ENCODE measurements at regions not wholly inside any gene's neighbourhood (a gene's known extent, or its start where the extent isn't known, plus 50 kb on each side); places are given as distances from the start of the nearest gene placed in this dataset.

GRCh38 chr13:39910833-39911232 lies 255.4 kb downstream of the COG6 start:
- Histone ChIP-seq H3K4me3 (no peak overlapping the region), H3K9ac (ENCODE audit: control insufficient read depth, insufficient read depth, low read length) (no peak overlapping the region), H3K27me3 (replicated peaks in 1 of 2; ENCODE audit: control insufficient read depth in 2 of 2, insufficient read depth in 2 of 2, low read length in 1 of 2) (no peaks in the 10 kb centered on the region), H4K20me1 (ENCODE audit: control insufficient read depth, insufficient read depth) (no peaks in the 10 kb centered on the region), H3K36me3 (ENCODE audit: control insufficient read depth in 2 of 2, insufficient read depth in 2 of 2, low read length in 1 of 2) (no peaks in the 10 kb centered on the region), H3K27ac (ENCODE audit: control insufficient read depth, insufficient read depth) (no peak overlapping the region), H3K4me1 (ENCODE audit: control insufficient read depth, insufficient read depth, low read length) (no peaks in the 10 kb centered on the region), H3K4me2 (ENCODE audit: control insufficient read depth, insufficient read depth) (no peak overlapping the region), H2AFZ (ENCODE audit: control insufficient read depth, low read depth, low read length) (no peak overlapping the region), H3K79me2 (ENCODE audit: control insufficient read depth, insufficient read depth, low read length) (no peaks in the 10 kb centered on the region), H3K9me3 (replicated peaks; ENCODE audit: control insufficient read depth, insufficient read depth, low read length) (no peaks in the 10 kb centered on the region)
- ChIA-PET RAD21 (ENCODE audit: unreplicated experiment) (no interaction called here), SMC1A (ENCODE audit: uncharacterized antibody, unreplicated experiment) (interaction anchor here (0.5 to 0.6 kb wide), 2 partner anchors 458 to 719 kb away, joined by 3 to 4 read pairs; no protein-coding TSS in a partner anchor), POLR2A (no interaction called here), CTCF (no interaction called here)
- no TSS peak for BruUV-seq (replicated peaks)
- no peak for TF ChIP-seq CBFB (IDR thresholded peaks at IDR 0.05; ENCODE audit: low read depth)
- peak; percentile 57 for TF ChIP-seq RUNX3 (IDR thresholded peaks at IDR 0.05; ENCODE audit: low read length)
- intact Hi-C loops (cut with micrococcal nuclease; ENCODE audit: unreplicated experiment), result no loop called here
- in situ Hi-C loops (cut with MboI), result no loop called here
- DNase-seq (ENCODE audit: low read depth, low spot score), result no peak
- no peak for ATAC-seq
- no peak for FAIRE-seq

- H3K4me1 ChIP-seq (ENCODE audit: control insufficient read depth, insufficient read depth, low read length), result no peaks in the 10 kb centered on the region
- in situ Hi-C loops (cut with MboI) (no loop called here), intact Hi-C loops (cut with micrococcal nuclease; ENCODE audit: unreplicated experiment) (no loop called here)
- H3K9me3 ChIP-seq (replicated peaks; ENCODE audit: control insufficient read depth, insufficient read depth, low read length), result no peaks in the 10 kb centered on the region
- no peak overlapping the region for H3K9ac ChIP-seq (ENCODE audit: control insufficient read depth, insufficient read depth, low read length)
- no peak overlapping the region for H2AFZ ChIP-seq (ENCODE audit: control insufficient read depth, low read depth, low read length)
- ChIA-PET POLR2A (no interaction called here), SMC1A (ENCODE audit: uncharacterized antibody, unreplicated experiment) (interaction anchor here (1.4 kb wide), 1 partner anchor 22 kb away, joined by 3 read pairs; no protein-coding TSS in a partner anchor), RAD21 (ENCODE audit: unreplicated experiment) (no interaction called here), CTCF (no interaction called here)
- no peaks in the 10 kb centered on the region for H3K79me2 ChIP-seq (ENCODE audit: control insufficient read depth, insufficient read depth, low read length)
- no peak overlapping the region for H3K27ac ChIP-seq (ENCODE audit: control insufficient read depth, insufficient read depth)
- ATAC-seq (no peak; the same call in 2 of the 3 replicates), DNase-seq (ENCODE audit: low read depth, low spot score) (no peak), FAIRE-seq (no peak)
- TF ChIP-seq JUNB (IDR thresholded peaks at IDR 0.05) (peak; percentile 35; the same call in 1 of the 2 replicates), RUNX3 (IDR thresholded peaks at IDR 0.05; ENCODE audit: low read length) (peak; percentile 55), CEBPB (IDR thresholded peaks at IDR 0.05; ENCODE audit: borderline replicate concordance in 1 of 2, low read depth in 2 of 2, low read length in 2 of 2) (no peak)
- no peaks in the 10 kb centered on the region for H3K36me3 ChIP-seq (ENCODE audit: control insufficient read depth in 2 of 2, insufficient read depth in 2 of 2, low read length in 1 of 2)
- no peak overlapping the region for H3K4me3 ChIP-seq
- H4K20me1 ChIP-seq (ENCODE audit: control insufficient read depth, insufficient read depth), result no peaks in the 10 kb centered on the region
- no TSS peak for BruUV-seq (replicated peaks)
- H3K27me3 ChIP-seq (replicated peaks in 1 of 2; ENCODE audit: control insufficient read depth in 2 of 2, insufficient read depth in 2 of 2, low read length in 1 of 2), result no peaks in the 10 kb centered on the region
- 0% methylated on average over 4 of the region's 4 CpGs for WGBS (ENCODE audit: insufficient coverage, insufficient replicate concordance, low lambda C conversion rate, missing lambda C conversion rate)
- H3K4me2 ChIP-seq (ENCODE audit: control insufficient read depth, insufficient read depth), result no peak overlapping the region
Observed at GRCh38 chr13:39913339-39913738, 257.9 kb downstream of the COG6 start.
